GM12872 (cell line): ENCODE measurements at regions not wholly inside any gene's neighbourhood (a gene's known extent, or its start where the extent isn't known, plus 50 kb on each side); places are given as distances from the start of the nearest gene placed in this dataset.

Experiments
- TF ChIP-seq, protein P1 (sequence below): IDR thresholded peaks from 3 replicates; pipeline ENCODE4 v1.5.1; 2011; ENCODE audit warnings: low read depth, mild to moderate bottlenecking, low read length, moderate library complexity; ENCODE audit not compliant: insufficient read depth

DNA sequence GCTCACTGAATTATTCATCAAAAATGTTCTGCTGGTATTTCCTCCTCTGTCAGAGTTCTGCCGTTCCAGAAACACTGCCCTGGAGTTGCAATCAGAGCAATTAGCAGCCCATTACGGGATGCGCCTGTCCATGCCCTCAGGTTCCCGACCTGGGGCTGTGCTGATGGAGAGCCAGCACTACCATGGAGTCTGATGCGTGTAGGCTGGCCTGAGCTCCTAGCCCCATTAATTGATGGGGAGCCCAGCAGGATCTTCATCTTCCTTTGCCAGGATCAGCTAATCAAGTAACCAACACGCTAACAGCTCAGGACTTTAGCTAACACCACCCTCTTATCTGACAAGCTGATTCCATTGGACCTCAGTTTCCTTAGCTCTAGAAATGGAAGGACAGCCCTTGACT lies 164.2 kb downstream of the ABHD5 start:
- TF ChIP-seq, protein P1, sequence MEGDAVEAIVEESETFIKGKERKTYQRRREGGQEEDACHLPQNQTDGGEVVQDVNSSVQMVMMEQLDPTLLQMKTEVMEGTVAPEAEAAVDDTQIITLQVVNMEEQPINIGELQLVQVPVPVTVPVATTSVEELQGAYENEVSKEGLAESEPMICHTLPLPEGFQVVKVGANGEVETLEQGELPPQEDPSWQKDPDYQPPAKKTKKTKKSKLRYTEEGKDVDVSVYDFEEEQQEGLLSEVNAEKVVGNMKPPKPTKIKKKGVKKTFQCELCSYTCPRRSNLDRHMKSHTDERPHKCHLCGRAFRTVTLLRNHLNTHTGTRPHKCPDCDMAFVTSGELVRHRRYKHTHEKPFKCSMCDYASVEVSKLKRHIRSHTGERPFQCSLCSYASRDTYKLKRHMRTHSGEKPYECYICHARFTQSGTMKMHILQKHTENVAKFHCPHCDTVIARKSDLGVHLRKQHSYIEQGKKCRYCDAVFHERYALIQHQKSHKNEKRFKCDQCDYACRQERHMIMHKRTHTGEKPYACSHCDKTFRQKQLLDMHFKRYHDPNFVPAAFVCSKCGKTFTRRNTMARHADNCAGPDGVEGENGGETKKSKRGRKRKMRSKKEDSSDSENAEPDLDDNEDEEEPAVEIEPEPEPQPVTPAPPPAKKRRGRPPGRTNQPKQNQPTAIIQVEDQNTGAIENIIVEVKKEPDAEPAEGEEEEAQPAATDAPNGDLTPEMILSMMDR = no peak

- TF ChIP-seq, protein P1 = peak; percentile 85
Observed at GRCh38 chr3:43855674-43856299, 165.0 kb downstream of the ABHD5 start.

- TF ChIP-seq, protein P1 = no peak
Observed at GRCh38 chr3:43856351-43856750, 165.6 kb downstream of the ABHD5 start.

DNA sequence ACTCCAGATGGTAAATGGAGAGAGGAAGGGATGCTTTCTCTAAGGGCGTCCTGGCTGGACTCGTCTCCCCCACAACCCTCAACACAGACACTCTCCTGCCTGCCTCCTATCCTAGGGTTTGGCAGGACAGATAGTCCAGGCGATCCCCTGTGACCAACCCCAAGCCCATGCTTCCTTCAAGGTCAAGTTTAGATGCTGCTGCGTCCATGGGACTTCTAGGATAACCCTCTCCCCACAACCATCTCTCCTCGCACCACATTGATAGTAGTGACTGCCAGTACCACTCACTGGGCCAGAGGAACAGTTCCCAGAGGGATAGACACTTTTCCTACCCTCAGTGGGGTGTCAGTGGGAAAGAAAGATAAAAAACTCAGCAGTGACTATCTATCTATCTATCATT lies 166.0 kb downstream of the ABHD5 start:
- TF ChIP-seq, protein P1 = no peak

DNA sequence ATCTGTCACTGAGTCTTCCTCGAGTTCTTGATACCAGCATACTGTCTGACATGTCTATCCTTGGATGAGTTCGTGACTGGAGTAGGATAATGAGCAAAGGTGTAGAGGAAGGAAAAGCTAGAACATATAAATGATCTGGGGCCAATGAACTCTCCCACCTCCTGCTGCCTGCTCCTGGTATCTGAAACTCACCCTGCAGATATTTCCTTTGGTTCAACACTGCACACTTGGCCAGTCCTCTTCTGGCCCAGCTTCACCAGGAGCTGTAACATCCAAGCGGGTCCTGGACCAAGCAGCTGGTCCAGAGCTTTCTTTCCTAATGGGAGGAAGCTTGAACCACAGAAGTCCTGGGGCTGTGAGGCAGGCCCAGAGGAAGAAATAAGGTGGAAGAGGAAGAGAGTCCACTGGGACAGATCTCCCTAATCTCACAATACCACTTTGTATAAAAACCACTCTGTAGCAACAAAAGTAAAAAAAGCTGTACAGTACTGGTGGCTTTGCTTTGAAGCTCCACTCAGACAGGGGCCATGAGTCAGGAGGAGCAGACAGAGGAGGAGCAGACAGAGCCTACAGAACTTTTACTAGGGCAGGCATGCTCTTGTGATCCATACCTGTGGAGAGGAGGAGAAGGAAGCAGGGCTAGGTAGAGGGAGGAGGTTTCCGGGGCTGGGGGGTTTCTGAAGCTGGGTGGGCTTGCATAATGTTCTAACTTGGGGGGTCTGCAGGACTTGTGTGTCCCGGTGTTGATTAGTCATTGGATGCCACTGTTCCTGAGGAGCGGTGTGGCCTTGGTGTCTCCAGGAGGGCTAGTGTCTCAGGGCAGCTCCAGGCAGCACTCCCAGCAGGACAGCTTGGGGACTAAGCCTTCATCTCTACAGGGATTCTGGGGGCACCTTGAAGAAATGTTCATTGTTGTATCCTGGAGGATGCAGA lies 166.9 kb downstream of the ABHD5 start:
- TF ChIP-seq, protein P1 = no peak

- TF ChIP-seq, protein P1 = no peak
Observed at GRCh38 chr3:43858294-43858701, 167.6 kb downstream of the ABHD5 start.

DNA sequence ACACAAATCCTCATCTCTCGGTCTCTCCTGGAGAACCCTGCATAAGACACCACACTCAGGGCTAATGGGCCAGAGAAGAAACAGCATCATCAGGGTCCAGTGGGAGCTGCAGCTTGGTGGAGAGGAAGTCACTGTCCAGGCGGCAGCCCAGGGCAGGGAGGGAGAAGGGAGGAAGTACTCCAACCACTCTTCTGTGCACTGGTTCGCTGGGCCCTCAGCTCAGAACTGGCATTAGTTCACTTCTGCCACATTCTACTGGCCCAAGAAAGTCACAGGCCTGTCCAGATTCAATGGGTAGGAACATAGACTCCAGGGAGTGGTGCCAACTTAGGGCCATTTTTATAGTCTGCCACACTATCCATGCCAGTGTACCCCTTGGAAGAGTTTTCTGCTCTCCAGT lies 169.0 kb downstream of the ABHD5 start:
- TF ChIP-seq, protein P1 = no peak
